ENCODE measurements at regions not wholly inside any gene's neighbourhood (a gene's known extent, or its start where the extent isn't known, plus 50 kb on each side); places are given as distances from the start of the nearest gene placed in this dataset.

DNA sequence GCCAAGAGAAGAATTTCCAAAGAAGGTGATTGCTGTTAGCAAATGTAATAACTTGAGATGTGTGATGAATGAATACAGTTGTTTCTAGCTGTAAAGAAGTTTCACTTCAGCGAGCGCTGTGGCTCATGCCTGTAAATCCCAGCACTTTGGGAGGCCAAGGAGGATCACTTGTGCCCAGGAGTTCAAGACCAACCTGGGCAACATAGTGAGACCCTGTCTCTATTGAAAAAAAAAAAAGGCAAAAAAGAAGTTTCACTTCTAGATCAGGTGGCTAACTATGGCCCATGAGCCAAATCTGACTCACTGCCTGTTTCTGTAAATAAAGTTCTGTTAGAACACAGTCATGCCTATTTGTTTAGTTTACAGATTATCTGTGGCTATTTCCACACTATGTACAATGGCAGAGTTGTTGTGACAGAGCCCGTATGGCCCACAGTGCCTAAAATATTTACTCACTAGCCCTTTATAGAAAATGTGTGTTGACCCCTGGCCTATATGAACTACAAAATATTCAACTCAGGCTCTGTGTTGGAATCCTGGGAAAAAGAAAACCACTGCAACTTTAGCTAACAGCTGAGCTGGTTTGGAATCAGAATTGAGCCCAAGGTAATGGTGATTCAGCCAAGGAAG, 54.1 kb upstream of the PRPS1 start:
- TF ChIP-seq POLR2AphosphoS5 (IDR thresholded peaks at IDR 0.05; ENCODE audit: low read depth, low read length) (no peak), TAF1 (IDR thresholded peaks at IDR 0.05; ENCODE audit: low read depth, low read length) (no peak), POLR2A (IDR thresholded peaks at IDR 0.05; ENCODE audit: low read depth, low read length) (no peak), SPI1 (IDR thresholded peaks at IDR 0.05; ENCODE audit: low read depth, low read length) (no peak), POU2F2 (IDR thresholded peaks at IDR 0.05; ENCODE audit: low read depth, low read length) (no peak), PAX5 (IDR thresholded peaks at IDR 0.05; ENCODE audit: insufficient read depth, low read length, severe bottlenecking) (no peak)
